PC-3 (cell line): ENCODE measurements at regions not wholly inside any gene's neighbourhood (a gene's known extent, or its start where the extent isn't known, plus 50 kb on each side); places are given as distances from the start of the nearest gene placed in this dataset.

Experiments used
- ATAC-seq: fragments of 200-7000 bp; cut with Tn5 transposase; 2 replicates; pipeline ENCODE4 v1.9.1; 2020; ENCODE audit warnings: mild to moderate bottlenecking, moderate library complexity
- BruUV-seq: library from RNA; stranded (reverse); fragments of 400-500 nt; replicated peaks from 2 replicates; lab custom pipeline; 2021; lab: Mats Ljungman, UMichigan
- CTCF ChIA-PET: fragments of 300-600 bp; sonication (Branson Sonifier 250); formaldehyde crosslinking; loops from one replicate; lab custom pipeline; 2022; ENCODE audit warnings: antibody characterized with exemption; lab: Charles Lee
- POLR2A ChIA-PET: fragments of 300-600 bp; sonication (Branson Sonifier 250); formaldehyde crosslinking; loops from one replicate; lab custom pipeline; 2022; ENCODE audit warnings: antibody characterized with exemption; ENCODE audit not compliant: unreplicated experiment; lab: Charles Lee
- DNase-seq: peaks from one replicate; pipeline ENCODE4 v3.0.0-alpha.2; 2015
- H2AFZ ChIP-seq: fragments of 300-600 bp; sonication (generic); 2 replicates; pipeline ENCODE4 v1.6.0; 2016; ENCODE audit warnings: antibody characterized with exemption, low read length
- H3F3A ChIP-seq: fragments of 300-600 bp; sonication (generic); one replicate; pipeline ENCODE4 v1.6.0; 2017; ENCODE audit warnings: antibody characterized with exemption, low read length, control low read depth, mild to moderate bottlenecking; ENCODE audit not compliant: unreplicated experiment
- H3K27ac ChIP-seq: fragments of 300-600 bp; sonication (generic); 2 replicates; pipeline ENCODE4 v1.5.1; 2016; ENCODE audit warnings: mild to moderate bottlenecking, low read length
- H3K27me3 ChIP-seq: fragments of 300-600 bp; sonication (generic); 2 replicates; pipeline ENCODE4 v1.6.1; 2016; ENCODE audit warnings: low read length, mixed read lengths
- H3K36me3 ChIP-seq: fragments of 300-600 bp; sonication (generic); 2 replicates; pipeline ENCODE4 v1.6.1; 2016; ENCODE audit warnings: low read depth, mixed run types, low read length, mixed read lengths
- H3K4me1 ChIP-seq: fragments of 300-600 bp; sonication (generic); 2 replicates; pipeline ENCODE4 v1.5.1; 2016; ENCODE audit warnings: low read length; ENCODE audit not compliant: insufficient read depth
- H3K4me2 ChIP-seq: fragments of 300-600 bp; sonication (generic); 2 replicates; pipeline ENCODE4 v1.6.0; 2016; ENCODE audit warnings: low read length
- H3K4me3 ChIP-seq: fragments of 300-600 bp; sonication (generic); 2 replicates; pipeline ENCODE4 v1.5.1; 2016; ENCODE audit warnings: mild to moderate bottlenecking, low read length, mixed read lengths
- H3K79me2 ChIP-seq: fragments of 300-600 bp; sonication (generic); 2 replicates; pipeline ENCODE4 v1.6.1; 2017; ENCODE audit warnings: low read length, mixed read lengths
- H3K9ac ChIP-seq: fragments of 300-600 bp; sonication (generic); 2 replicates; pipeline ENCODE4 v1.6.0; 2016; ENCODE audit warnings: mild to moderate bottlenecking, low read length
- H3K9me2 ChIP-seq: fragments of 300-600 bp; sonication (generic); replicated peaks from 2 replicates; pipeline ENCODE4 v1.6.1; 2016; ENCODE audit warnings: mixed run types, low read length, mixed read lengths
- H3K9me3 ChIP-seq: fragments of 300-600 bp; sonication (generic); 2 replicates; pipeline ENCODE4 v1.6.1; 2016; ENCODE audit warnings: low read length, mixed read lengths
- H4K20me1 ChIP-seq: fragments of 300-600 bp; sonication (generic); 2 replicates; pipeline ENCODE4 v1.6.1; 2016; ENCODE audit warnings: low read length, mixed read lengths
- EZH2 ChIP-seq: fragments of 300-600 bp; sonication (generic); IDR thresholded peaks from one replicate; pipeline ENCODE4 v1.6.1; 2017; ENCODE audit warnings: antibody characterized with exemption, mild to moderate bottlenecking, low read length; ENCODE audit not compliant: unreplicated experiment
- EZH2phosphoT487 ChIP-seq: fragments of 300-600 bp; sonication (generic); IDR thresholded peaks from 2 replicates; pipeline ENCODE4 v1.6.1; 2018; ENCODE audit warnings: mild to moderate bottlenecking, antibody characterized with exemption, low read length, borderline replicate concordance
- intact Hi-C: fragments of 100-400 bp; cut with micrococcal nuclease; formaldehyde crosslinking; loops from 2 replicates; pipeline ENCODE4 v1.9.0; 2023
- TF ChIP-seq, protein P1 (sequence below): fragments of 300-600 bp; sonication (generic); conservative IDR thresholded peaks from 2 replicates; pipeline ENCODE4 v1.5.1; 2017; ENCODE audit warnings: antibody characterized with exemption, low read depth, mild to moderate bottlenecking, low read length

DNA sequence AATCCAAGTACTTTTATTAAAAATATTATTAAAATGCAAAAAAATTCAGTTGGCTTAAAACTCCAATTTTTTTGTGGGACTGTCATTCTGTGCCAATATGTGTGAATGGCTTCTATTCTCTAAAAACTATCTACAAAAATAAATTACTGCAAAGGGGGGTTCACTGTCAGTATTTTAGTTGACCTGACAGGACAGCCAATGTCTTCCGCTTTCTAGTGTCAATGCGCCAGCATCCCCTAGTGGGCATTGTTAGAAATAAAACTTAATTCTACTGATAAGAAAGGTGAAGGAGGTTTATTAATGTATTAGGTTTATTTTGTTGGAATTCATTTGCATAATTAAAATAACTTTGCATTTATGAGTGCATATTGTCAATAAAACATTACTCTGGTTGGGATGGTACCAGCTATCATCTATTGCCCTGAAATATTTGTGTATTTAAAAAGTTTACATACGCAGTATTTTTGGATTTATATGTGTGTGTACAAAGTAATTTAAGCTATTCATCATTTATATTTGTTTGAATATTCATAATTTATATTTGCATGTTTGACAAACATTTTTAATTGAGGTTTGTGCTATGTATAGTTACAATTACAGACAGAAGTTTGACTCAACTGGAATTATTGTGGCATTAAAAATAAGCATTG, 527.2 kb downstream of the FLRT2 start:
- no TSS peak for BruUV-seq
- no peak overlapping the region for H2AFZ ChIP-seq
- no peaks in the 10 kb centered on the region for H3K9me2 ChIP-seq
- no peaks in the 10 kb centered on the region for H3K27me3 ChIP-seq
- ChIA-PET POLR2A (no interaction called here), CTCF (no interaction called here)
- H3K4me1 ChIP-seq: no peaks in the 10 kb centered on the region
- no peak overlapping the region for H3K27ac ChIP-seq
- no peaks in the 10 kb centered on the region for H3F3A ChIP-seq
- no peaks in the 10 kb centered on the region for H3K79me2 ChIP-seq
- ATAC-seq (no peak), DNase-seq (peak; percentile 36)
- H3K4me3 ChIP-seq: no peak overlapping the region
- H4K20me1 ChIP-seq: no peaks in the 10 kb centered on the region
- H3K9ac ChIP-seq: no peak overlapping the region
- H3K4me2 ChIP-seq: no peak overlapping the region
- intact Hi-C loops: no loop called here
- H3K9me3 ChIP-seq: 0 out of 2 replicates have a peak, but pooled peaks cover 5% of the 10 kb centered on the region
- H3K36me3 ChIP-seq: no peaks in the 10 kb centered on the region; the same call in 1 of the 2 replicates
- TF ChIP-seq EZH2 (no peak), EZH2phosphoT487 (no peak)
- TF ChIP-seq, protein P1, sequence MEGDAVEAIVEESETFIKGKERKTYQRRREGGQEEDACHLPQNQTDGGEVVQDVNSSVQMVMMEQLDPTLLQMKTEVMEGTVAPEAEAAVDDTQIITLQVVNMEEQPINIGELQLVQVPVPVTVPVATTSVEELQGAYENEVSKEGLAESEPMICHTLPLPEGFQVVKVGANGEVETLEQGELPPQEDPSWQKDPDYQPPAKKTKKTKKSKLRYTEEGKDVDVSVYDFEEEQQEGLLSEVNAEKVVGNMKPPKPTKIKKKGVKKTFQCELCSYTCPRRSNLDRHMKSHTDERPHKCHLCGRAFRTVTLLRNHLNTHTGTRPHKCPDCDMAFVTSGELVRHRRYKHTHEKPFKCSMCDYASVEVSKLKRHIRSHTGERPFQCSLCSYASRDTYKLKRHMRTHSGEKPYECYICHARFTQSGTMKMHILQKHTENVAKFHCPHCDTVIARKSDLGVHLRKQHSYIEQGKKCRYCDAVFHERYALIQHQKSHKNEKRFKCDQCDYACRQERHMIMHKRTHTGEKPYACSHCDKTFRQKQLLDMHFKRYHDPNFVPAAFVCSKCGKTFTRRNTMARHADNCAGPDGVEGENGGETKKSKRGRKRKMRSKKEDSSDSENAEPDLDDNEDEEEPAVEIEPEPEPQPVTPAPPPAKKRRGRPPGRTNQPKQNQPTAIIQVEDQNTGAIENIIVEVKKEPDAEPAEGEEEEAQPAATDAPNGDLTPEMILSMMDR: peak; percentile 69

DNA sequence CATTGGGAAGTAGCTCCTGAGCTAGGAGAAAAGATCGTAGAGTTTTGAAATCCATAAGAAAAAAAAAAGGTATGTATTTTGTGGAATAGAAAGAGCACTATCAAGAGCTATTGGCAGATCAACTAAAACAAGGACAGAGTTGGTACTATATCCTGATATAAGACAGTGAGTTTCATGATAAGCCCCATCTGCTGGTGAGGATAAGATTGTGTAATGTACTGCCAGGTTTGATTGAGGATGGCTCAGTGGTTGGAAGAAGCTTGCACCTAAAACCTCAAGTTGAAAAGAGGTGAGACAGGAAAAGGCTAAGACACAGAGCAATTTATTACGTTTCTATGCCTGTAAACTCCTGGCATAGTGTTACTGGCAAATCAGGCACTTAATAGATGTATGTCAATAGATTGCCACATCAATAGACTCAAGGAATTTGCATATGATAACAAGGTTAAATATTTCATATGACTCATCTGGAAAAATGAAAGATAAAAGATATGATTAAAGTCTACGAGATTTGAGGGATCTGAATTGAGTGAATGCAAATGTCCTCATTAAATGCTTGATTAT, 525.6 kb downstream of the FLRT2 start:
- no peak overlapping the region for H3K4me2 ChIP-seq
- intact Hi-C loops: no loop called here
- 0 out of 2 replicates have a peak, but pooled peaks cover 8% of the 10 kb centered on the region for H3K9me3 ChIP-seq
- no peak overlapping the region for H3K9ac ChIP-seq
- ChIA-PET CTCF (no interaction called here), POLR2A (no interaction called here)
- TF ChIP-seq, protein P1: peak; percentile 37; the same call in 1 of the 2 replicates
- no peak for TF ChIP-seq EZH2phosphoT487
- no peak overlapping the region for H2AFZ ChIP-seq
- H3K4me3 ChIP-seq: no peak overlapping the region
- ATAC-seq (no peak), DNase-seq (peak; percentile 11)
- no peaks in the 10 kb centered on the region for H3K4me1 ChIP-seq
- no peaks in the 10 kb centered on the region; the same call in 1 of the 2 replicates for H3K36me3 ChIP-seq
- H3K27ac ChIP-seq: no peak overlapping the region
- no peaks in the 10 kb centered on the region for H3F3A ChIP-seq
- H4K20me1 ChIP-seq: no peaks in the 10 kb centered on the region
- H3K79me2 ChIP-seq: no peaks in the 10 kb centered on the region
- H3K9me2 ChIP-seq: no peaks in the 10 kb centered on the region
- no TSS peak for BruUV-seq
- no peaks in the 10 kb centered on the region for H3K27me3 ChIP-seq

DNA sequence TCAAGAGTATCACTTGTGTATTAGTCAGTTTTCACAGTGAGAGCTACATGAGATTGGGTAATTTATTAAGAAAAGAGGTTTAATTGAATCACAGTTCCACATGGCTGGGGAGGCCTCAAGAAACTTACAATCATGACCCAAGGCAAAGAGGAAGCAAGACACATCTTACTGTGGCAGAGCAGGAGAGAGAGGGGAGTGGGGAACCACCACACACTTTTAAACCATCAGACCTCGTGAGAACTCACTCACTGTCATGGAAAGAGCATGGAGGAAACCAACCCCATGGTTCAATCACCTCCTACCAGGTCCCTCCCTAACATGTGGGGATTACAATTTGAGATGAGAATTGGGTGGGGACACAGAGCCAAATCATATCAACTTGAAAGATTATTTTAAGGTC, 522.9 kb downstream of the FLRT2 start:
- H3K27me3 ChIP-seq: no peaks in the 10 kb centered on the region
- H3K9me2 ChIP-seq: no peaks in the 10 kb centered on the region
- no TSS peak for BruUV-seq
- H3K9ac ChIP-seq: no peak overlapping the region
- POLR2A ChIA-PET: no interaction called here
- no peak overlapping the region for H3K27ac ChIP-seq
- 0 out of 2 replicates have a peak, but pooled peaks cover 8% of the 10 kb centered on the region for H3K9me3 ChIP-seq
- ATAC-seq: no peak
- H3K79me2 ChIP-seq: no peaks in the 10 kb centered on the region
- no peak overlapping the region for H3K4me2 ChIP-seq
- no peaks in the 10 kb centered on the region for H3F3A ChIP-seq
- H4K20me1 ChIP-seq: no peaks in the 10 kb centered on the region
- no peaks in the 10 kb centered on the region; the same call in 1 of the 2 replicates for H3K36me3 ChIP-seq
- TF ChIP-seq, protein P1: no peak
- no peaks in the 10 kb centered on the region for H3K4me1 ChIP-seq
- CTCF ChIA-PET: no interaction called here
- H2AFZ ChIP-seq: no peak overlapping the region
- intact Hi-C loops: no loop called here
- no peak for DNase-seq
- no peak overlapping the region for H3K4me3 ChIP-seq
